GM04504 (cell line): ENCODE measurements at regions not wholly inside any gene's neighbourhood (a gene's known extent, or its start where the extent isn't known, plus 50 kb on each side); places are given as distances from the start of the nearest gene placed in this dataset.

Experiments used
- DNase-seq: peaks from one replicate; pipeline ENCODE4 v3.0.0-alpha.2; 2012; ENCODE audit warnings: low read depth

DNA sequence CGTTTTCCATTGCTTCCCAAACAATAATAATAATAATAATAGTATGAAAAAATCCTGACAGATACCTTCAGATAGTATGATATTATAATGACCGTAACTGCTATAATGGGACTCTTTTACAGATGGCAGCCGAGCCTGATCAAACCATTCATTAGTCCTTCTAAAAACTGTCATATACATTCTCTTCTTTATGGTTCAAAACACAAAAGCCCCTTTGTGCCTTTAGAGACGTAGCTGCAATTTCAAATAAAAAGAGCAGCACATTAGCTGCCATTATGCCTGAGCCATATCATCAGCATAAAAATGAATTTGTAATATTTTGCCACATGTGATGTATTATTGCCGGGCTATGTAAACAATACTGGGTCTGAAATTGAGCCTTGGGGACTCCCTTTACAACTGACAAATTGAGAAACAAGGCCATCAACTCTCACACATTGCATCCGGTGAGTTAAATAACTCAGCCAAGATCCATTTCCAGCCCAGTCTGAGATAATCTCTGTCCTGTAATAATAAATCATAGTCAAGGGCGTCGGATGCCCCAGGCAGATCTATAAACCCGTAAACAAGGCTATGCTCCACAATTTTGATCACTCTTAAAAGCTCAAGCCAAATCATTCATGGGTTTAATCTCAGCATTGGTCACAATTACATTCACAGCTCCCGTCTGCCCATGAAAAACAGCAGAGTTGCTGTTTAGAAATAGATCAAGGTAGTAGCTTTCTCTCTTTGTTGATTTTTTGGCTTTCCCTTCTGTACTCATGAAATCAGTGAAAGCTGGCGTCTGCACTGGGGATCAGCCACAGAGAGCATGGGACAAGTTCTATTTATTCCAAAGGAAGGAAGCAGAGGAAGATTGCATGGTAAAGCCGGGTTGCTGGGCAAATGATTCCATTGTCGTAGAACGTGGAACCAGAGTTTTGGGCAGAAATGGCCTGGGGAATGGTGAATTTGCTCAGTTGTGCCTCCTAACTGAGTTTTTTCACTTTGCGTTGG, 150.1 kb upstream of the BMPER start:
- no peak for DNase-seq

DNA sequence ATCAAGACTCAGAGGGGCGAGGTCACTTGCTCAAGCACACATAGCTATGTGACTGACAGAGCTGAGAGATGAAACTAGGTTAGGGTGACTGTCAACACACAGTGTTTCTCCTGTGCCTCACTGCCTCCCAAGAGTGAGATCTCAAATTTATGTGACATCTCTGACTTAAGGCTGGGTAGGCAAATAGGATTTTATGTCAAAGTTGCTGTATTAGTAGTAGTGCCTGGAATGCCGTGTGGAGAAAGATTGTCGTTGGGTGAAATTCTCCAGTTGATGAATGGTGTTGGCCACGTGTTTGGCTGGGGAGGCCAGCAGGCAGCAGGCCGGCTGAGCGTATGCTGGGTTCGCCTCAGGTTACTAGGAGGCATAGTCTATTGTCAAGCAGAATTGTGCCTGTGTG, 148.3 kb upstream of the BMPER start:
- DNase-seq: peak; percentile 84

DNA sequence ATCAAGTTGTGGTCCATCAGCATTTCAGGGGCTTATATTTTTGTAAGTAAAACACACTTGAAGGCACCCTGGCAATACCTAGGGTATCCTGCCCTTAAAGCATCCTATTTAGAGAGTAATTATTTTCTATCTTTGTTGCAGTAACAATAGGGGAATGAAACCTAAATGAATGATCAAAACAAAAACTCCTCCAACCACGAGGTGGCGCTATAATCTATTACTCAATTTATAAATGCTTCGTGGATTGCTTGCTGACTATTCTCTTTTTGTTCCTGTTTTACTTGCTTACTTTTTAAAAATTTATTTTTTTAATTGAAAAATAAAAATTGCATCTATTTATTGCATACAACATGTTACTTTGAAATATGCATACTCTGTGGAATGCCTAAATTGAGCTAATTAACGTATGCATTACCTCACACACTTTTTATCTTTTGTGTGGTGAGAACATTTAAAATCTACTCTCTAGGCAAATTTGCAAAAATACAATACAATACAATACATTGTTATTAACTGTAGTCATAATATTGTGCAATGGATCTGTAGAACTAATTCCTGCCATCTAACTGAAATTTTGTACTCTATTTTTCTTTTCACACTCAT, 147.7 kb upstream of the BMPER start:
- peak; percentile 35 for DNase-seq

DNA sequence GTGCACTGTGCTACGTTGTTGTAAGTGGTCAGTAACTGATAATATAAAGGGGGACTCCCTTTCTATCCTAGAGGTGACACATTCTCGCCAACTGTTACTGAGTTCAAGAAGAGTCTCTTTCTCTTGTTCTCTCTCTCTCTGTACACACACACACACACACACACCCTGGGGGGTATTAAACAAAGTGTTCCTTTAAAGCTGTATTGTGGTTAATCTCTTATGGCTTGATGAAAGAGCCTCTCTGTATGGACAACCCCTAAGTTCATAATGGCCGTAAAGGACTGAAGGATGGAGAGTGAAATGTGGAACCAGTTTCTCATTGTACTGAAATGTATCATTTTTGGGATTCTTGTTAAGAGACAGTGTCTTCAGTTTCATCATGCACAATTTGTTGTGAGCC, 145.2 kb upstream of the BMPER start:
- DNase-seq: no peak

DNA sequence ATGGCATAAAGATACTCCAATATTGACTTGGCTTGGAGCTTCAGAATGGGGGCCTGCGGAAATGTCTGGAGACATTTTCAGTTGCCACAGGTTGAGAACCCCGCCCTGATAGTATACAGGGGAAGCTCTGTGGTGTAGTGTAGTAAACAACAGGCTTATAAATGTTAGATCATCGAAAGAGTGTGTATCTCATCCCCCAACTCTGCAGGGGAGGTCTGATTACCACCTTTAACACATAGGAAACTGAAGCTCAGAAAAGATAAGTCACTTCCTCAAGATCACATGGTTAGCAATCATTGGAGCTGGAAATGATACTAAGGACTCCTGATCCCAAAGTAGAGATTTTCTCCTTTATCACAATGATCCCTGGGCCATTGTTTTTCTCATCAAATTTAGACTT, 144.5 kb upstream of the BMPER start:
- DNase-seq: no peak

DNA sequence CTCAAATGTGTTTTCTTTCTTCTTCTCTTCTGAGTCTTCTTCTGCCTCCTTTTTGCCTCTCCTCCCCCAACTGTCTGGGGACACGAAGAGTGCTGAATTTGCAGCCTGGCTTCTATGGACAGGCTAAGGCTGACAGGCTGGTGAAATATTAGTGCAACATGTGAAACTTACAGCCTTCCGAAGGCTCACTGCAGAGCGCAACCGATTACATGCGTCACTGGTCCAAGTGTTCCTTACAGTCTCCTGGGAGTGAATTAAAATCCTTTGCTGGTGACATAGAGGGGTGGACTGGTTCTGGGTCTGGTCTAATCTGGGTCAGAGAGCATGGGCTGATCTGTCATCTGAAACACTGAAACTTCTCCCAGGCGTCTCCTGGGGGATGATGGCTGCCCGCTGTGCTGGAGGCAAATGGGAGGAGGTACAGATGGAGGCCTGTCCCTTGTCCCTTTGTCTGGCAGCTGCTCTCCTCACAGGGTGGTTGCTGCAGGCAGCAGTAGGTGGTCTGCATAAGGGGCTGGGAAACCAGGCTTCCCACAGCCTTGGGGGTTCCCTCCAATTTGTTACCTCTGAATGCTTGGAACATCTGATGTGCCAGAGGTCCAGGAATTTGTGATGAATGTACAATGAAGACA, 143.8 kb upstream of the BMPER start:
- DNase-seq: no peak

DNA sequence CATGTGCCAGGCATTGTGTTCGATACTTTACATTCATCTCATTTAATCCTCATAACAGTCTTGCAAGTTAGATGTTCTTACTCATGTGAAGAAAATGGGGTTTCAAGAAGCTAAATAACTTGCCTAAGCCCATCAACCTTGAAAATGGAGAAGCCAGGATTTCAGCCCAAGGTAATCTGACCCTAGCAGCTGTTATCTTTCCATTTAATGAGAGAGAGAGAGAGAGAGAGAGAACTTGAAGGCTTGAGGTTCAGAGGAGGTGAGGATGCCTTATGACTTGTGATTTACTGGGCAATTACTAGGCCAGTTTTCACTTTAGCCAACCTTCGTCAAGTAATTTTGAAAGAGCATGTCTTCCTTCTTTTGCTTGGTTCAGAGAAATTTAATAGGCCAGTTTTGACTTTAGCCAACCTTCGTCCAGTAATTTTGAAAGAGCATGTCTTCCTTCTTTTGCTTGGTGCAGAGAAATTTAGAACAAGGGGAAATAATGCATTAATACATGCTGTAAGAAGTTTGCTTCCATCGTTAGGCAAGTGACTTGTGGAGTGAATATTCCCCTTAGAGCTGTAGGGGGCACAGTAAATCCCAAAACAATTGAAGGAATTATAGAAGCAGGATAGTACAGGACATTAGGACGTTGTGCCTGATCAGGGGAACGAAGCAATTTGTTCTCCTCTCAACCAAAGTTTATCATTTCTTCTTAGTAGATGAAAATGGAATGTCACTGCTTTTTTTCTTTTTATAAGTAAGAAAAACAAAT, 143.0 kb upstream of the BMPER start:
- DNase-seq: no peak

DNA sequence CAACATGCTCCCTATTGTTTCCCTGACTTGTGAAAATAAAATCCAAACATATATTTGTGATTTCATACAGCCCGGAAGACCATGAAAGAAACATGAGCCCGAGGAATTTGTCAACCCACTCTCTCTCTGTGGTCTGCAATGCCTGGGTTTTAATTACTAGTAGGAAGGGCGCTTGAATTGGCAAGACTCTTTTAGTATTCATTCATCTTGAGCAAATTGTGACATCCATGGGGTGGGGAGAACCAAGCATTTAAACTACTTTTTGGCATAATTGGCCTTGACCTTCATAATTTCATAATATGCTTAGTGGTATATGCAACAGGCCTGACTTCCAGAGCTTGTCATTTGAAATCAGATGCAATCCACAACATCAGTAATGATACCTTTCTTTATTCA, 142.4 kb upstream of the BMPER start:
- no peak for DNase-seq

DNA sequence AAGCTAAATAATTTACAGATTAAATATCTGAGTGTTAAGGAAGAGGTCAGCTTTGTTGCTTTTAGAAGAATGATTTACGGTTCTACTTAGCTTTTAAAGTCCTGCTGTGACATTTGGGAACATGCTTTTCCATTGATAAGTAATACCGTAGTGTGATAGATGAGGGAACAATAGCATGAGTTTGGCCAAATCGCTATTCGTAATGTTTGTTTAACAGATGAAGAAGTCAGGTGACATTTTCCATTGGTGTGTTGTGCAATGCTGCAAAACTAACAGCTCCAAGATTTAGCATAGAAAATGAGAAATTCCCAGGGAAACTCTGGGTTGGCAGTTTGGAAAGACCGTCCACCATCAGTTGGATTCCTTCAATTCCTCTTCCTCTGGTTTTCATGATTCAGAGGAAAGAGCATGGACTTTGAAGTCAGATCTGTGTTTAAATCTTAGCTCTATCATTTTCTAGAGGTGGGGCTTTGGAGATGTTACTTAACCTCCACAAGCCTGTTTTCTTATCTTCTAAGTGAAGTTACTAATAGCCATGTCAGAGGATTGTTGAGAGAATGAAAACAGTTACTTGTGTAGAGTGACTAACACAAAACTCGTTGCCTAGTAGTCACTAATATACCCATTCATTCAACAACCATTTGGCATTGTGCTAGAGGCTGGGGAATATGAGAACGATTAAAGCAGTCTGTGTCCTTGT, 140.4 kb upstream of the BMPER start:
- peak; percentile 35 for DNase-seq

DNA sequence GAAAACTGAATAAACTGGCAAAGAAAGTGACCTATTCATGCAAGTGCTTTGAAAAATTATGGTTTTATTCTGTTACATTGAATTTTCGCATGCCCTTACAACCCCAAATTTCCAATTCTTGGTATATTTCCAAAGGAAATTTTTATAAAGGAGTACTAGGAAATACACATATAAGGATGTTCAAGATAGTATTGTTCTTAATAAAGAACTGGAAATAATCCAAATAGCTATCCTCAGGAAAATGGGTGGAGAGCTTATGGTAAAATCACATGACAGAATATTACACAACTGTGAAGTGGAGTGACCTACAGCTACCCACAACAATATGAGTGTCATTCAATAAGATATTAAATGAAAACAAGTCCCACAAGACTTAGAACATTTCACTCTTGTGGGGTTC, 138.9 kb upstream of the BMPER start:
- no peak for DNase-seq

DNA sequence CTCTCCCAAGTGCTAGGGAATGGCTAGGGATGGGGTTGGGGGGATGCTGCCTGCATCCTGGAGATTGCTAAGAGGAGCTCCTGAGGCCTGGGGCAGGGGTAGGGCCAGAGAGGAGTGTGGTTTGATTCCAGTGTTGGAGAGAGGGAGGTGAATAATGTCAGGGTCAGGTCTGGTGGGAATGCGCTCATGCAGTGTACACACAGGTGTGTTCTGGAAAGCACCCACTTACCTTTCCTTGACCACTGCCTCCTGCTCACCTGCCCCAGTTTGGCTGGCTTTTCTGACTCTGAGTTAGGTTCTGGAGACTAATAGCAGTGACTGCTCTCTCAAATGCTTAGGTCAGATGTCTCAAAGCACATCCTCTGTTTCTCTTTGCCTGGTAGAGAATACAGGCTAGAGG, 135.4 kb upstream of the BMPER start:
- DNase-seq: no peak

DNA sequence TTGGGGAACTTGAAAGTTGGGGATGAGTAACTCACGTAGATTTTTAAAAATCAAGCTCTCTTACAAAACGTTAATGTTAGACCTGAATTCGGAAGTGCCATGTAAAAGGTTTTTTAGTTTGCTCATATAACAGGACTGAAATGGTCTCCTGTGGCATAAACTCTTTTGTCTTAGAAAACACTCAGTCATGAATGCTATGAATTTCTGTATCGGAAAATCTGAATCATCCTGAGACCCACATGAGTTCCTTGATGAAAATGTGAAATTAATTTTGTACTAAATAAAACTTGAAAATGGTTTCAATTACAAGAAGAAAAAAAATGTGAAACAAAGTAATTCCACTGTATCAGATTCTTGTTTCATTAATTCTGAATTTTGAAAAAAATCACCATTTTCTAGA, 134.8 kb upstream of the BMPER start:
- DNase-seq: no peak

DNA sequence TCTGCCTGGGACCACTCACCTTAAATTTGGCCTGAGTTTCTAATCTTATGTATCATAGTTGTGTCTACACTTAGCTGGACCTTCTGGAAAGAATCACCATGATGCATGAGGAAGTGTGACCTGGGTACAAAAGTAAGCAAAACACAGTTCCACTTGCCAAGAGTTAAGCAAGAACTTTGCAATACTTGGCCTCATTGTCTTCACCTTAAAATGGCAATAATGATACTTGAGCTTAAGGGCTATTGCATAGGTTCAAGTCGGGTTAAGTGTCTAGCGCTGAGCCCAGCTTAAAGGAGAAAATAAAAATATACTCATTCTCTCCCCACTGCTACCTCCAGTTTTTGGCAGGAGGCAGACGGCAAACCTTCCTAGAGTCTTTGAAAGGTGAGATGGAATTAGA, 133.9 kb upstream of the BMPER start:
- no peak for DNase-seq

DNA sequence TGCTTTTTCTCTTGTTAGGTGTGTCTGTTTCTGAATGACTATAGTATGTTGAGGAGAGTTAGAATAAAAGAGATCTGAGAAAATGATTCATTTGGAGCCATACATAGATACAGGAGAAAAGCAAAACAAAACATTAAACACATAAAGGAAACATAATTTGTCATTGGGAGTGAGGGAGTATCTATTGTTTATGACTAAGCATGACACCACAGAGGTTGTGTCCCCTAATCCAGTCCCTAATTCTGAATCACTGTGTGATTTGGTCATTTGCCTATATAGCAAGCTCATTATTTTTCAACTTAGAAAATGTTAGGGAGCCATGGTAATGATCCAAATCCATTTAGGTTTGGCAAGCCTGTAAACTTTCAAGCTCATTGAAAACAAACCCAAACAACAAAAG, 132.3 kb upstream of the BMPER start:
- peak; percentile 53 for DNase-seq

DNA sequence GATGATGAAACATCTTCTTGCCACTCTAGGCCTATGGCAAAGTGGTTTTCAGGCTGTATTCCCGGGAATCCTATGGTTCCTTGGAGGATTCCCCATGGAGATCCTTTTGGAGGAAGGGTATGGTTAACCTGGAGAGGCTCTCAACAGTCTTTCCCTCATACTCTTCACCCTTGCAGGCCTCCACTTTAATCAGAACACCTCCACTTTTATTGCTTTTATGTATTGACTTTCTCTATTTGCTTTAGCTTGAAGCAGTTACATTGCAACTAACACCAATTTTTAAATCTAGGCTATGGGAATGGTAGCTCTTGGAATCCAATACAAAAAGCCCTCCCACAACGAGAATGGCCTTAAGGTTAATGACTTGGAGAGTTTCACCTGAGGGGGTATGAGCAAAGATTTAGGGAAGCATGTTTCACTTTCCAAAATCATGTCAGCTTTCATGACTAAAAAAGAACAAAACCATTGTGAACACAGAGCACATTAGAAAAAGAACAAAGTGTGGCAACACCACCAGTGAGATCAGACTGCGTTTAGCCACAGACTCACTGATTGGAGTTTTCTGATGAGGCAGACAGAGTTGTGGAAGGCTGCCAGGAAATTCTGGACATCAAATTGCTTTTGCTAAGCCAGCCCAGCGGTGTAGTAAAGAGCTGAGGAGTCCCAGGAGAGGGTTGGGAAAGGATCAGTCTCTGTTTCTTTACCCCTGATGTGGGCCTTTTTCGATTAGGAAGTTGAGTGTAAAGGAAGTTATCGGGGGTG, 130.4 kb upstream of the BMPER start:
- peak; percentile 30 for DNase-seq

DNA sequence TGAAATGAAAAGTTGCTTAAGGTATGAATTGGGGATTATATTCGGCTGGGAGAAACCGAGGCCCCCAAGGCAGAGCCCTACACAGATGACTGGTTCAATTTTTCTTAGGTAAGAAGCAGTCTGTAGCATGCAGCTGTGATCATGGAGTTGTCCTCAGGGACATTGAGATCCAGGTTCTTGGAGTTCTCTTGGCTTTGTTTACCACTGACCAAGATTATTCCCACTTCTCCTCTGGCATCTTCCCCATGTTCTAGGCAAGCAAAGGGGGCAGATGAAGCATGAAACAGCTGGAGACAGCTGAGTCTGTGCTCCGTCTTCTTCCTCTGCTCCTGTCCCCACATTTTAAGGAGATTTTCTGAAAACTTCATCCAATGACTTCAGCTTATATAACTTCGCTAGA, 129.5 kb upstream of the BMPER start:
- DNase-seq: no peak

DNA sequence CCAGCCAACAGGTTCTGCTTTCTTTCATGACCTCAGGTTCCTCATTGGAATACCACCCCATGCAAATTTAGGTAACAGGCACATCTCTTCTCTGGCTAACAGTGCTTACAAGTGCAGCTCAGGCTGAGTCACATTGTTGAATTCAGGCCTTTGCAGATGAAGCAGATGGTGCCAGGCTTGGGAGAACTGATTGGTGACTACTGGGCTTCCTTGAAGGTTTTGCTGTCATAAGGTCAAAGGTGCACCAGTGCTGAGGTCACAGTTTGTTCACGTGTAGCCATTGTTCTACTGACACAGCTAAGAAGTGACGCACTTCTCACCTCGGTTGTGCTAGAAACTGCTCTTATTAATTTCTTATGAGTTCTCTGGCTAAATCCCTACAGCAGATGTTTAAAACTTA, 128.6 kb upstream of the BMPER start:
- DNase-seq: peak; percentile 5

DNA sequence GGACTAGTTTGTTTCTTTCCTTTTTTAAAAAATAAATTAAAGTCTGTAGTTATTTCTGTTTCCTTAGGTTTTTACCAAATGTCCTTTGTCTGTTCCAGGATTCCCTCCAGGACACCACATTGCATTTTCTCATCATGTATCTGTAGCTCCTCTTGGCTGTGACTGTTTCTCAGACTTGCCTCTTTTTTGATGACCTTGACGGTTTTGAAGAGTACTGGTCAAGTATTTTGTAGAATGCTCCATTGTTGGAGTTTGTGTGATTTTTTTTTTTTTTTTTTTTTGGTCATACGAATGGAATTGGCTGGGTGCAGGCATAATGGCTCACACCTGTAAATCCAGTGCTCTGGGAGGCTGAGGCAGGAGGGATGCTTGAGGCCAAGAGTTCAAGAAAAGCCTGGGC, 127.1 kb upstream of the BMPER start:
- no peak for DNase-seq

DNA sequence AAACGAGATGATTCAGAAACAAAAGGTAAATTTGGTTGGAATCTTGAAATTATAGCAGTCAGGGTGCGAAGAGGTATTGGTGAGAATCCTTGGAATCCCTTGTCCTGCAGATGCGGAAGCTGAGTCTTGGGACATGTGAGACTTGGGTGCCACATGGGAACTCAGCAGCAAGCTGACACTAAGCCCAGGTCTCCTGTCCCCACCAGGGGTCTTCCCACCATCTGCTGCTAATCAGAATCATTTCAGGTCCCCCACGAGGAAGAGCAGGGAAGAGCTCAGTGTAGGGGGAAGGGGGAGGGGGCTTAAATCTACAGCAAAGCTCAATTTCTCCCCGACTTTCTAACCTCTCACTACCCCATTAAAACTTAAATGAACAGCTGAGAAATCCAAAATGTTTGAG, 126.1 kb upstream of the BMPER start:
- no peak for DNase-seq

DNA sequence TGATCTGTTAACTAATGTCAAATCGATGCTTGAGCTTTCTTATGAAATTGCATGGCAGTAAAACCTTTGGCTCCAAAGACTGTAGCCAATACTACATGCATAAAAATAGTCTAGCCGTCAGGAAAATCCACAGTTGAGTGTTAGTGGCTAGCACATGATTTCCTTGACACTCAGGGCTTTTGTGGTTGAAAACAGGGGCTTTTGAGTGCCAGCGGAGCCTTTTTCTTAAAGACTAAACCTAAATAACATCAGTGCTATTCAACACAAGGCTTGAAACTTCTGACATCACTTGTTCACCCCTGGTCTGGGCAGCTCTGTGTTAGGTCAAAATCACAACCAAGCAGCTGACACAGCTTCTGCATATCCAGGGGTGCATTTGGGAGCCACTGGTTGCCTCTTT, 124.2 kb upstream of the BMPER start:
- DNase-seq: no peak

DNA sequence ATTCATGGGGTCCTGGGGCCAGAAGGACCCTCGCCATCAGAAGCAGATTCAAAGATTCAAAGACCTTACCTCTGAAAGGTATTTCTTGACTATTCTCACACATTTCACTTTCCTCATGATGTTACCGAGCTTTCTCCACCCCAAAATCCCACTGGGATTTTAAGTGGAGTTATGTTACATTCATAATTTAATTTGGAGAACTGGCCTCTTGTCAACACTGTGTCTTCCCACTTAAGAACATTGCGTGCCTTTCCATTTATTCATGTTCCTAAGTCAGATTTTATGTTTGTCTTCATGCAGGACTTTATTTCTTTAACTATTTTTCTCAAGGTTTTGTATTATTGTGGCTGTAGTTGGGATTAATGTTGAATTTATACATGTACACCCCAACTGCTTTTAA, 123.5 kb upstream of the BMPER start:
- no peak for DNase-seq
